ENCODE measurements at regions not wholly inside any gene's neighbourhood (a gene's known extent, or its start where the extent isn't known, plus 50 kb on each side); places are given as distances from the start of the nearest gene placed in this dataset.
A peak's percentile ranks its signal among the peaks of the same experiment; 100 is the strongest.
"Not testable (repeated sequence)": the region's sequence is repeated elsewhere in the genome, so short reads cannot be mapped to it uniquely, and the experiment has no call there.

DNA sequence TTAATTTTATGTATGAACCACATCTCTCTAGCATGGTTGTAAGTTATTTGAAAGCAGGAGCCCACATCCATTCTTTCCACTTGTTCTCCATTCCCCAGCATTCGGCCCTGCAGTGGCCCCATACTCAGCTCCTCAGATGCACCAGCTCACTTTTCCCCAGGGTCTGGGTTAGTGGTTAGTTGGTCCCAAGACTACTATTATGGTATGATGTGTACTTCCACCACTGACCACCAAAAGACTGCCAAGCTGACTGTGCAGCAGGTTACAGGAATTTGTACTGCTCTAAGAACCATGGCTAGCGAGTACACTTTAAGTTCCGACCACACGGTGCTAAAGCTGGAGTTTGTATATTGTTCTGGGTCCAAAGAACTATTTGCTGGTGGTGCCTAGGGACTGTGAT, 413.6 kb upstream of the TCF4 start:
- DNase-seq, result no peak

DNA sequence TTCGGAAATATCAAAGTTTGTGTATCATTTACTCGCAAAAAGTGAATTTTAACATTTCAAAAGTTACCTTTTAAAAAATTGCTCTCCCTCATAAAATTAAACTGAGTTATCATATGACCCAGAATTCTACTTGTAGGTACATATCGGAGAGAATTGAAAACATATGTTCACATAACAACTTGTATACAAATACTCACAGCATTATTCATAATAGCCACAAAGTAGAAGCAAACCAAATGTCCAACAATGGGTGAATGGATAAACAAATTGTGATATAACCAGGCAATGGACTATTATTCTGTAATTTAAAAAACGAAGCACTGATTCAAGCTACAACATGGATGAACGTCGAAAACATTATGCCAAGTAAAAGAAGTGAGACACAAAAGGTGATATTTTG, 412.0 kb upstream of the TCF4 start:
- no peak for DNase-seq

DNA sequence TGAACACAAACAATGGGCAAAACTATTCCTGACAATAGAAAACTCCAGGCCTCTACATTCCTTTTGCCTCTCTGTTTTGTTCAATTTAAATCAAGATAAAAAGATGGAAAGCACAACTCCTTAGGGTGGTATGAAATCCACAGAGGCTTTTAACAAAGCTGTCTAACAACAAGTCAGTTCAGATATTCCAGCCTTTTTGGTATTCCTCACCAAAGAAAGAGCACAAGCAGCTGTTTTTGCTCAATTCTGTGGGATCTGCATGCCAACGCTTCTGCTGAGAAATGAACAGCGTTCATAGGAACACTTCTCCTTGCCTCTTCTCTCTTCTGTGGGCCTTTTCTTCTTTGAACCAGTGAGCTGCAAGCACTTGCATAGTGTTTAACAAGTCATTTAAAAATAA, 411.6 kb upstream of the TCF4 start:
- no peak for DNase-seq

DNA sequence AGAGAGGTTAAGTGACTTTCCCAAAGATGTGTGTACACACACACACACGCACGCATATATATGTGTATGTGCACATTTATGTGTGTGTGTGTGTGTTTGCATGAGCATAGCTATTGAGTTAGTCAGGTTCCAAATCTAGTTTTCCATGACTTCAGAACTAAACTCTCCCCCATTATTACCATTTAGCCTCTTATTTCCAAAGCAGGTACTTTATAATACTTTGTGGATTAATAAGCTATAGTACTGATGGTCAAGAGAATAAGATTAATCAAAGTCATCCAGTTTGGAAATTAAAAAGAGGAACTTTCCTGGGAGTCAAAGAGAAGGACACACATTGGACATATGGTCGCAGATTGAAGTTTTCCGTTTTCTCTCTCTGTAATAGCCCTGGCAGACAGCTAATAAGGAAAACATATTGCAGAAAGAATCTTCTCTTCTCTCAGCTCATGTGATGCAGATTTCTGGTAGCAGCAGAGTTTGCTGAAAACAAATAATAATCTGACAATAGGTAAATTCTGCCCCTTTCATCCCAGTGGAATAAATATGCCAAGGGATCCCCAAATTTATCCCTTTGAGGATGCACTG, 410.9 kb upstream of the TCF4 start:
- DNase-seq, result no peak

DNA sequence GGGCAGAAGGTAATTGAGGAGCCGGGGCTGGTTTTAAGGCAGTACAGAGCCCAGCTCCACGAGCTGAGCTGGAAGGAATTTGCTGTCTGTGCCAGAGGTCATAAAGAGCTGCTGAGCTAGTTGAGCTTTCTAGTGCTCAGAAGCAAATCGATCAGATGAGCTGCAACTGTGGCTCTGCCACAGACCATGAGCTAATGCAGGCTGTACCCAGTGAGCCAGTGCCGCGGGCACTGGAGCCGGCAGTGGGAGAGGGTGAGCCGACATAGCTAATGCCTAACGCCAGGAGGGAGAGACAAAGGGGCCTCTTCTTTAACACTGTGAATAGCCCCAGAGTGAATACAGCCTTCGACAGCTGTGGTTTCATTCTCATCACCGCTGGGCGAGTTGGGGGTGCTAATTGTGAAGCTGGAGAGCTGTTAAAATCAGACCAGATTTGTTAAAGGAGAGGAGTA, 410.1 kb upstream of the TCF4 start:
- peak in 1 of 3 experiments; percentile 34 for DNase-seq

DNA sequence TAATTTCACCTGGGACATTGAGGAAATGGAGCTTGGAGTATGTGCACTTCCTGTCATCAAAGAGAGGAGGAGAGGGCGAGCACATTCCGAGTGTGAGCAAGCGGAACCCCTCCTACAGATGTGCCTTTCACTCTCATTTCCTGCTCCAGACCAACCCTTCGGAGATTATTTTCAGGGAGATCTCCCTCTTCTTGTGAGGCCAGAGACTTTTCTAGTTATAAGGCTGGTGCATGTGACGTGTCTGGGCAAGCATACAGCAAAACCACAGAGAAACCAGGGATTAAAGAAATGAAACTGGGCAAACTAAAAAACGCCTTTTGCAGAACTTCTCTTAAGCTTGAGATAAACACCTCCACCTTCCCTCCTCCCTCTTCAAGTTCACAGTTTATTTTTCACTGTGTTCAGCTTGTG, 409.2 kb upstream of the TCF4 start:
- no peak for DNase-seq

DNA sequence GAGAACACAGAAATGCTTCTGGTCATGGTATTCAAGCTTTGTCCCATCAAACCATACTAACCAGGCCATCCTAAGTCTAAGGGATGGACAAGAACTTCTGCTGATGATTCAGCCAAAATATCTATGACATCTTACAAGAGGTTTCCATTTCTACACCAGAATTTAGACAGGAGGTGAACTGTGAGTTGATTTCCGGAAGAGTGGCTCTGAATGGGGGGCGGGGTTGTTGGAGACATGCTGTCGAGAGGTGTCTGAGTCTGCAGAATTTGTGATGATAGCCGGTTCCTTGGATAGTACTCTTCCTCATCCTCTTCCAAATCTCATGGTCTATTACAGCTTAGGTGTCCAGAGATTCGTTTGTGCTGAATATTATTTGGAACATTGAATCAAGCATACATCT, 408.7 kb upstream of the TCF4 start:
- no peak for DNase-seq

DNA sequence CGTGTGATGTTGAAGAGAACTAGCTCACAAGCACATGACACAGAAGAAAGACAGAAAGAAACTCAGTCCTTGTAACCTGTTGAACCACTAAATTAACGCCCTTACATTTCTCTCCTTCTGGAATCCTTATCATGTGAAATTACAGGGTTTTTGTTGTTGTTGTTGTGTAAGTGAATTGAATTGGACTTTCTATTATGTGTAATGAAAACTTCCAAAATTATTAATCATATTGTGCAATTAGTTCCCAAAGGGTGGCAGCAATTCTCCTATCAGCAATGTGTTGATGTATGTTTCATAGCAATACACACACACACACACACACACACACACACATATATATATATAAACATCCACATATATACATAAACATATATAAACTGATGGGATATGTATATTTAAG, 402.2 kb upstream of the TCF4 start:
- DNase-seq, result no peak

DNA sequence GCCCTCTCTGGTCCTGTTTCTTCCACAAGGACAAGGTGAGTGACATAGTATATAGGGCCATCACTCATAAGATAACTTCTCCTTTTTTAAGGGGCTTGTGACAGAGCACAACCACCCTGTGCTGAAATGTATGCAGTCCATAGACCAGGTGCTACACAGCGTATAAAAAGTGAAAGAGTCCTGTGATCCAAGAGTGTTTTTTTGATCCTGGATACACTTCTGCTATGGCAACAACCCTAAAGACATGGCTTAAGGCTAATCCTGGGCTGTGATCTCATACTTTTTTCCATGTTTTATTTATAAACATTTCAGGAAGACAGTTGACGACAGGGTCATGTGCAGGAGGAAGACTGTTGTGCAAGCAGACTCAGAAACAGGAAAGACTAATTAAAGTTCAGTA, 400.5 kb upstream of the TCF4 start:
- DNase-seq, result peak in 1 of 3 experiments; percentile 28

DNA sequence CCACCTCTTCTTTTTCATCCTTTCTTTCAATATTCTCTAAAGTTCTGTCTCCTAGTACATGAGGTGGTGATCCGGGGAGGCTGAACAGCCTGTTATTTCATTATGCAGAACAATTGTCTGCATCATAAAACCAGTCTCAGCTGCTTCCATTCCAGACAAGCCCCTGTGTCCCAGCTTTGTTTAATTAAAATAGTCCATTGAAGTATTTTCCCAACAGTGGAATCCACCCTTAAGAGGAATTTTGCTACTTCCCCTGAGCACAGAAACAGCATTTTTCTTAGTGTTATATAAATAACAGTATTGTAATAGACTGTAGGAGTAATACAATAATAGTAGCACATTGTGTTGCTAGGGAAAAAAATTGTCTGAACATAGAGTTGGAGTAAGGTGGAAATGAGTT, 395.4 kb upstream of the TCF4 start:
- no peak for DNase-seq

DNA sequence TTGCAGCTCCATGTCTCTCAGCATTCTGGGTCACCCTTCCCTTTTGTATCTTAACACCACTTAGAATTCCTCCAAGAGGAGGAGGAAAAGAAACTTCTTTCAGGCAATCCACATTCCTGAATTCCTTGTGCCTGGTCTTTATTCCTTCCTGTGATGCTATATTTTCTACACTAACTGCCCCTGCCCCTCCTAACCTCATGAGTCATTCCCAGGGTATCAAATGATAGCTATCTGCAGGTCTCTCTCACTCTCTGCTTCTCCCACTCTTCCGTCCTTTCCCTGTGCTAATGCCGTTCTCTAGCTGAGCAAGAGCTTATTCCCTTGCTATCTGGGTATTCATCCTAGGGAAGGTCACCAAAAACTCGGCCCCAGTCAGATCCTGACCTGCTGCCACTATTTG, 395.0 kb upstream of the TCF4 start:
- DNase-seq, result no peak

DNA sequence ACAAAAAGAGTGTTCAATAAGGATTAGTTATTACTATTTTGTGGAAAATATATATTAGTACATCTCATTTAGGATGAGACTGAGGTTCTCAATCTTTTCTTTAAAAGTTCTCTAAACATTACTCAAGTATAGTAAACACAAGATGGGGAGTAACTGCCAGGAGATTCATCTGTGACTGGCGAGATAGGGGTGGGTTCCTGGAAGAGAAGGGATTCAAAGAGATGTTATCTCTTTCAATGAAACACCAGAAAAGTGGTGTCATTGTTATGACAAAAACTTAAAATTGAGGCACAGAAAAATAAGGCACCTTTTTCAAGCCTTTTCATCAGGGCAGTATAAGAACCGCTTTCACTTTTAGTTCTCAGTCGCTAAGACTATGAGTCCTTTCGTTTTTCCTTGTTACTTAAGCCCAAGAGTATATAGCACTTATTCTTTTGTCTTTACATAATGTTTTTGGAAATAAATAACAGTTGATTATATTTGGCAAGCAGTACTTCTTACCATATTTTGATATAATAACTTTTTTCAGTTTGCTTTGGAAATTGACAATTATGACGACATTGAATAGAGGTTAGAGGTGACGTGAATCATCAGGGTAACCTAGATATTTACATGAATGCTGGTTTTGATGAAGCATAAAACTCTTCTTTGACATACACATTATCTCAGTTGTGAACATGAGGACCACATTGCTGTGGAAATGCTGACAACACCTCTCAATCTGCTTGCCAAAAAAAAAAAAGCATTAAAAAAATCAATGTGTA, 393.9 kb upstream of the TCF4 start:
- no peak for DNase-seq

DNA sequence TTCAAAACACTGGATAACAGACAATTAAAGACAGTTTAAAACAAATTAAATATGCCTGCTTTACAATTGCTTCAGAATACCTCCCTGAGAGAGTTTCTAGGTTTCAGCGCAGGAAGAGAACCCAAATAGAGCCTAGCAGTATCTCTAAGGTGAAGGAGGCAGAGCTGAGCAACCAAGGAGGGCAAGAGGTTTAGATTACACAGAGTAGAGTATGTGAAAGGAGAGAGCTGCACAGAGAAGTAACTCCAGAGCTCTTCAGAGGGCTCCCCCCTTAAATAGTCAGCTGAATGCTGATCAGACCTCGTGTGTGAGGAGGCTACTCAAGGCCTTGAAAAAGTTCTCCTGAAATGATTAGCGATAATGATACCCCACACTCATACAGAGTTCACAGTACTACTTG, 386.5 kb upstream of the TCF4 start:
- DNase-seq, result no peak

DNA sequence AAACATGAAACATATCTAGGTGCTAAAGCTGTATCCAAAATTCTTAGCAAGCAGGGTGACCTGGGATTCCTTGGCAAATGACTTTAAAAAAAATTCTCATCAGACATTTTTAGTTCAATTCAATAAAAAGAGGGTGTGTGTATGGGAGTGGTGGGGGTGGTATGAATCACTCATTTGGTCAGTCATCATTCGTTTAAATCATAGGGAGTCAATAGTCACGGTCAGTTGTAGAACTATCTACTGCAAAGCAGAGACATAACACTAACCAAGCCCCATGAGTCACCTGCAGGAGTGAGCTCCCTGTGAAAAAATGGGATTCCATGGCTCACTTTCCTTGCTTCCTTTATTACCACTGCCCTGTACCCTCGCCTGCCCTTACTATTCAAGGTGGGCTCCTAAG, 380.6 kb upstream of the TCF4 start:
- no peak for DNase-seq

DNA sequence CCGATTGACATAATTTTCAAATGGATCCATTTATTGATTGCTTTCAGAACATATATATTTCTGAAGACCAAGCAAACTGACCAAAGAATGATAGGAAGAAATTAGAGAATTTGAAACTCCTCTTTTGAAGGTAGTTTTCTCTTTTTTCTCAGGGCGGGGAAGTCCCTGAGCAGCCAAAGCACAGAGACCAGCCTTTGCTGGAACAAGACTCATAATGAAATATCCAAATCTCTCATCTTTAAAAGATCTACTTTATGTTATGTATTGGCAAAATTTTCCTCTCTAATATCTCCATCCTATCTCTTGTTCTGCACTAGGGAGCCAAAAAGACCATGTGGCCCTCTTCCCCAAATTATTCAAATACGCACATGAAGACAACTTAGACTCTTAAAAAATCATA, 379.0 kb upstream of the TCF4 start:
- no peak for DNase-seq

DNA sequence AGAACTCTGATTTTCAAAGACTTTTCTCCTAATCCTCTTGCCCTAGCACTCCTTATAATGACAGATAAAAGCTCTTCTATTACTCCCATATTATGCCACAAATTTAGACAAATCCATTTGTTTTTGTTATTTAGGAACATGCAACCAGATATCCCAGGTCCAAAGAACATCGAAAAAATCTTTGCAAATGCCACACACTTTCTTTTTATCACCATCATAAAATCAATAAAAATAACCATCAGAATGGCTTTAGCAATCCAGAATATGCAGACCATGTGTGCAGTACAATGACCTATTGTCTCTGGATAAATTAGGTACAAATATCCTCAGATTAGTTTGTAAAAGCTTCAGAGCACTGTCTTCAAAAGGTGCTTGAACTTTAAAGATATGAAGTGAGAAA, 376.2 kb upstream of the TCF4 start:
- DNase-seq, result no peak

DNA sequence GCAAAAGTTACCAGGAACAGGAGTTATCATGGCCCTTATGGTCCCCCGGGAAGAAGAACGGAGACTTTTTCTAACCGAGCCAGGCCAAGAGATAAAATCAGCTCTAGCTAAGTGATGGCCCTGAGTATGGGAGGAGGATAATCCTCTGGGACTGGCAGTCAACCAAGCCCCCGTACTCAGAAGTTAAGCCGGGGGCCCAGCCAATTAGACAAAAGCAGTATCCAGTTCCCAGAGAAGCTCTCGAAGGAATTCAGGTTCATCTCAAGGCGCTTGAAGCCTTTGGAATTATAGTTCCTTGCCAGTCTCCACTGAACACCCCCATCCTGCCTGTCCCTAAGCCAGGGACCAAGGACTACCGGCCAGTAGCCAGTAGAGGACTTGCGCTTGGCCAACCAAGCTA, 365.3 kb upstream of the TCF4 start:
- DNase-seq, result no peak

DNA sequence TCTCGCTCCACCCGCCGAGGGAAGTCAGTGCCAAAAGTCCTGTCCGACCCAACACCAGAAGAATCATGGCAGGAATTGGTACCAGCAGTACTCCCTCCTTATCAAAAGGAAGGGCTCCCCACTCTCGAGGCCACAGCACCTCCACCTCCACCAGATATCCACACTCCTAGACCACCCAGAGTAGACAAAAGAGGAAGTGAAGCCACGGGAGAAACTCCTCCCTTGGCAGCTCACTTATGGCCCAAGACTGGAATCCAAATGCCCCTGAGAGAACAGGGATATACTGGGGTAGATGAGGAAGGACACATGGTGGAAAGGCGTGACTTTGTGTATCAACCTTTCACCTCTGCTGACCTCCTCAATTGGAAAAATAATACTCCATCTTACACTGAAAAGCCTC, 363.7 kb upstream of the TCF4 start:
- DNase-seq, result not testable (repeated sequence)

DNA sequence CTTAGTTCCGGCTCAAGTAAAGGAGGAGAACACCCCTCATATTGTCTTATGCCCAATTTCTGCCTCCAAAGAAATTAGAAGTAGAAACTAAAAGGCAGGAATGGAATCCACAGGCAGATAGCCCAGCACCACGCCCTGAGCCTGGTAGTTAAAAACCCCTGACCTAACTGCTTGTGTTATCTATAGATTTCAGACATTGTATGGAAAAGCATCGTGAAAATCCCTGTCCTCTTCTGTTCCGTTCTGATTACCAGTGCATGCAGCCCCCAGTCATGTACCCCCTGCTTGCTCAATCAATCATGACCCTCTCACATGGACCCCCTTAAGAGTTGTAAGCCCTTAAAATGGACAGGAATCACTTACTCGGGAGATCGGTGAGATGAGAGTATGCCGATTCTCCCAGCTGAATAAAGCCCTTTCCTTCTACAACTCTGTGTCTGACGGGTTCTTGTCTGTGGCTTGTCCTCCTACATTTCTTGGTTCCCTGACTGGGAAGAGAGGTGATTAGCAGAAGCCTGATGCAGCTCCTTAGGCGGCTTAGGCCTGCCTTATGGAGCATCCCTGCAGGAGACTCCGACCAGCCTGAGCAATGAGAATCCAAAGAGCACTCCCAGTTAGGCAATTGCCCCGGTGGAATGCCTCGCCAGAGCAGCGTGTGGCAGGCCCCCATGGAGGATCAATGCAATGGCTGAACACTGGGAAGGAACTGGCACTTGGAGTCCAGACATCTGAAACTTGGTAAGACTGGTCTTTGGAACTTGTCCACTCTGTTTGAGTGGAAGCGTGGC, 362.6 kb upstream of the TCF4 start:
- no peak for DNase-seq

DNA sequence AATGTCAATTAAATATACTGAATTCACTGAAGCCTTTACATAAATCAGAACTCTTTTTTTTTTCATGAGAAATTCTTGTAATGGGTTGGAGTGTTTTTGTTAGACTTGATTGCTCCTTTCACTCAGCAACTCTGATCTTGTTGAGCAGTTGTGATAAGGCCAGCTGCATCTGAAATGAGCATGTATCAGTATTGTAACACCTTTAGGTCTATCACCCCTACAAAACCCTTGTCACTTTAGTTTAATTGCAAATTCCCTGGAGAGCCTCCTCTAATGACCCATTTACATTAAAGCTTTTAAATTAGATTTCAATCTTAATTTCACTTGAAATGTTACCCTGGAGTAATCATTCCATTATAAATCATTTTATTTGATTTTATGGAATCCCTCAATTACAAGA, 346.8 kb upstream of the TCF4 start:
- DNase-seq, result peak in 1 of 3 experiments; percentile 45

DNA sequence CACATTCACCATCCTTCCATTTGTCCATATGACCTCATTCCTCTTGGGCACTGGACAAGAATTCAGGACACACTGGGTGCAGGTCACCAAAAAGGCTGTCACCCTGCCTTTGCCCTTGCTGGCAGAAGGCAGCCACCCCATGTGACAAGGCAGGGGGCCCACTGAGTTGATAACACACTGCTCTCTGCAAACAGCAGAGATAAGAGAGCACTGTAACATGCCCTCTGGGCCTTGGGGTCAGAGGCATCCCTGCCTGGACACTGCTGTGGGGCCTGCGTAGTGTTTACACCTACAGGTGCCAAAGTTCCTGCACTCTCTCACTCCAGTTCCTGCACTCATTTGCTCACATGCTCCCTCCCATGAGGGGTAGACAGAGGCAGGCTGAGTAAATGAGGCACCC, 344.7 kb upstream of the TCF4 start:
- no peak for DNase-seq

DNA sequence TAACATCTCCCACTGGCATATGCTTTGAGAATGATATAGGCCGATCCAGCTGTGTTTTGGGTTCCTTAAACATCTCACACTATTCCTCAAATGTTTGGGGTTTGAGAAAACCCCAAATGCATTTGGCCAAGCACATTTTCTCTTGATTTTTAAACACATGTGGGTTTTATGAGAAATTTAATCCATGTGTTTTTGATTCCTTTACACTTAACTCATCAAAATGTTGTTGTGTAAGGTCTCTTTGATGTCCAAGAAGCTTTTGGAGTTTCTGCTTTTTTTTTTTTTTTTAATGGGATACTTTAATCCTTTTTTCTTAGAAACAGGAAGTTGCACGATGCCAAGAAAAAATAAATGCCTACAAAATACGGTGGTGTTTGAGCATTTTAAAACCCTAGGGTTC, 339.8 kb upstream of the TCF4 start:
- no peak for DNase-seq

DNA sequence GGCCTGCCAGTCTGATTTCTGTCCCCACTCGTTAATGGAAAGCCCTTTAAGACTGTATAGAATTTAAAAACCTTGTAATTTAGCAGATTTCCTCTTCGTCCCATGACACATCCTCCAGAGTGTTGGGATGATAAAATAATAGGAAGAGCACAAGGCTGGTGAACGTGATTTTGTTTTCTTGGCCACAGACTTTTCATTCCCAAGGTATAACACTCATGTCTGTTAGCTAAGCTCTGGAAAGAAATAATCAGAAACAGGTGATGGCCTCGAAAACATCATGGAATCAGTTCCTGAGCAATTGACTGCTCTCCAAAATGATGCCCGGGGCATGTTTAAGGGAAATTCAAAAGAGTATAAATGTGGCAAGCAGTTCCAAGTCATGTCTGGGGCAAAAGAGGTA, 337.8 kb upstream of the TCF4 start:
- DNase-seq, result no peak

DNA sequence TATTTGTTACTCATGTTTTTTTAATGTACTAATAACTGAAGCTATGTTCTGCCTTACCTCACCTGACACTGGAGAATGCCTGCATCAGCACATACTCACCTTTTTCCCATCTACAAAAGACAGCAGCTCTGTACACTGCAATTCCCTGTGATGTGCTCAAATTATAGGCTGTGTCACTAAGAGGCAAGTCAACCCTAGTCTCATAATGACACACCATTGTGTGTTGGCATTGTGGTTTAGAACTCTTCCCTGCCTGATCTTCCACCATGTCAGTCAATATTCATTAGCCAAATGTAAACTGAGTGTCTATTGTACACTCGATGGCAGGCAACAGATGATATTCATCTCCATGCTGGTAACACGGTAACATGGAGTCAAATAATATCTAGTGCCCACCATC, 332.1 kb upstream of the TCF4 start:
- DNase-seq, result peak in 2 of 3 experiments; percentile 24 to 66

Measured in NCI-H1417 (cell line).